Mesothelial cell of epicardium (in vitro differentiated cells): ENCODE measurements at regions not wholly inside any gene's neighbourhood (a gene's known extent, or its start where the extent isn't known, plus 50 kb on each side); places are given as distances from the start of the nearest gene placed in this dataset.

Experiments
- DNase-seq, 2 experiments: peaks; one replicate each; pipeline ENCODE4 v3.0.0; 2021; ENCODE audit warnings: low spot score in 2 of 2; ENCODE audit not compliant: unreplicated experiment in 2 of 2
- H3K27ac Mint-ChIP-seq: 2 replicates; pipeline ENCODE4 v1.8.0; 2021; ENCODE audit warnings: mixed read lengths
- H3K27me3 Mint-ChIP-seq: 2 replicates; pipeline ENCODE4 v1.8.0; 2021; ENCODE audit warnings: low read depth, mixed read lengths
- H3K36me3 Mint-ChIP-seq: 2 replicates; pipeline ENCODE4 v1.8.0; 2021; ENCODE audit warnings: mixed read lengths
- H3K4me1 Mint-ChIP-seq: 2 replicates; pipeline ENCODE4 v1.8.0; 2021; ENCODE audit warnings: mixed read lengths
- H3K4me3 Mint-ChIP-seq: 2 replicates; pipeline ENCODE4 v1.8.0; 2021; ENCODE audit warnings: mild to moderate bottlenecking, moderate library complexity, mixed read lengths
- H3K9me3 Mint-ChIP-seq: 2 replicates; pipeline ENCODE4 v1.8.0; 2021; ENCODE audit warnings: mixed read lengths
- CTCF ChIP-seq: fragments of 200-600 bp; sonication (generic); IDR thresholded peaks from one replicate; pipeline ENCODE4 v1.5.0; 2021; ENCODE audit warnings: antibody characterized with exemption; ENCODE audit not compliant: unreplicated experiment

- Mint-ChIP-seq H3K27me3 (peaks cover 5% of the 10 kb centered on the region), H3K4me3 (no peak overlapping the region), H3K4me1 (peaks cover 10% of the 10 kb centered on the region), H3K36me3 (no peaks in the 10 kb centered on the region), H3K27ac (no peak overlapping the region), H3K9me3 (no peaks in the 10 kb centered on the region)
- no peak for DNase-seq
- no peak for TF ChIP-seq CTCF
These were observed 1521.9 kb downstream of the BRD1 start for GRCh38 chr22:48305726-48306235.

GRCh38 chr22:48303369-48303725, 1524.3 kb downstream of the BRD1 start:
- H3K36me3 Mint-ChIP-seq, result no peaks in the 10 kb centered on the region
- no peak overlapping the region for H3K4me3 Mint-ChIP-seq
- H3K4me1 Mint-ChIP-seq, result peaks cover 2% of the 10 kb centered on the region
- DNase-seq, result no peak
- H3K27me3 Mint-ChIP-seq, result peaks cover 5% of the 10 kb centered on the region
- TF ChIP-seq CTCF, result no peak
- no peaks in the 10 kb centered on the region for H3K9me3 Mint-ChIP-seq
- H3K27ac Mint-ChIP-seq, result no peak overlapping the region

GRCh38 chr22:48302657-48303368, 1524.9 kb downstream of the BRD1 start:
- Mint-ChIP-seq H3K27ac (no peak overlapping the region), H3K4me3 (no peak overlapping the region), H3K9me3 (no peaks in the 10 kb centered on the region), H3K27me3 (peaks cover 5% of the 10 kb centered on the region), H3K36me3 (no peaks in the 10 kb centered on the region), H3K4me1 (peaks cover 2% of the 10 kb centered on the region)
- DNase-seq, result no peak
- no peak for TF ChIP-seq CTCF

- Mint-ChIP-seq H3K4me3 (no peak overlapping the region), H3K27me3 (peaks cover 5% of the 10 kb centered on the region), H3K36me3 (no peaks in the 10 kb centered on the region)
These were observed 1525.8 kb downstream of the BRD1 start for GRCh38 chr22:48301908-48302307.

GRCh38 chr22:48301421-48301820, 1526.3 kb downstream of the BRD1 start:
- H3K27me3 Mint-ChIP-seq, result peaks cover 5% of the 10 kb centered on the region
- DNase-seq, result peak in 1 of 2 experiments; percentile 29
- H3K4me1 Mint-ChIP-seq, result no peaks in the 10 kb centered on the region
- no peak overlapping the region for H3K27ac Mint-ChIP-seq
- H3K36me3 Mint-ChIP-seq, result no peaks in the 10 kb centered on the region
- TF ChIP-seq CTCF, result no peak
- no peak overlapping the region for H3K4me3 Mint-ChIP-seq
- H3K9me3 Mint-ChIP-seq, result no peaks in the 10 kb centered on the region

More at GRCh38 chr22:48301908-48302307, 1525.8 kb downstream of the BRD1 start:
- no peak for TF ChIP-seq CTCF
- Mint-ChIP-seq H3K9me3 (no peaks in the 10 kb centered on the region), H3K27ac (no peak overlapping the region), H3K4me1 (no peaks in the 10 kb centered on the region)
- no peak for DNase-seq
